ENCODE measurements at regions not wholly inside any gene's neighbourhood (a gene's known extent, or its start where the extent isn't known, plus 50 kb on each side); places are given as distances from the start of the nearest gene placed in this dataset.

- Histone ChIP-seq H3K36me3 (replicated peaks) (no peaks in the 10 kb centered on the region), H3K27ac (no peak overlapping the region), H3K27me3 (replicated peaks) (no peaks in the 10 kb centered on the region), H3K4me3 (ENCODE audit: low read depth, low read length) (no peak overlapping the region)
- in situ Hi-C loops (cut with HindIII; ENCODE audit: low pct_ligation_motif_present, low sequenced_read_pairs): no loop called here
- TF ChIP-seq CTCF (IDR thresholded peaks at IDR 0.05; ENCODE audit: low read depth, low read length, missing control alignments): no peak
- no peak for DNase-seq
These were observed 126.9 kb upstream of the DNAH14 start for GRCh38 chr1:224802617-224803016.

GRCh38 chr1:224804220-224804619 is 125.3 kb upstream of the DNAH14 start:
- no peak for TF ChIP-seq CTCF (IDR thresholded peaks at IDR 0.05; ENCODE audit: low read depth, low read length, missing control alignments)
- H3K4me3 ChIP-seq (ENCODE audit: low read depth, low read length): no peak overlapping the region
- H3K36me3 ChIP-seq (replicated peaks): no peaks in the 10 kb centered on the region
- H3K27ac ChIP-seq: no peak overlapping the region
- DNase-seq: no peak
- in situ Hi-C loops (cut with HindIII; ENCODE audit: low pct_ligation_motif_present, low sequenced_read_pairs): no loop called here
- no peaks in the 10 kb centered on the region for H3K27me3 ChIP-seq (replicated peaks)

- Histone ChIP-seq H3K4me3 (ENCODE audit: low read depth, low read length) (no peak overlapping the region), H3K27ac (no peak overlapping the region), H3K27me3 (replicated peaks) (no peaks in the 10 kb centered on the region), H3K36me3 (replicated peaks) (no peaks in the 10 kb centered on the region)
- in situ Hi-C loops (cut with HindIII; ENCODE audit: low pct_ligation_motif_present, low sequenced_read_pairs): no loop called here
- no peak for DNase-seq
- no peak for TF ChIP-seq CTCF (IDR thresholded peaks at IDR 0.05; ENCODE audit: low read depth, low read length, missing control alignments)
These were observed 123.6 kb upstream of the DNAH14 start for GRCh38 chr1:224805889-224806288.

GRCh38 chr1:224809137-224809536 is 120.3 kb upstream of the DNAH14 start:
- Histone ChIP-seq H3K27ac (no peak overlapping the region), H3K27me3 (replicated peaks) (no peaks in the 10 kb centered on the region), H3K36me3 (replicated peaks) (no peaks in the 10 kb centered on the region), H3K4me3 (ENCODE audit: low read depth, low read length) (no peak overlapping the region)
- DNase-seq: no peak
- in situ Hi-C loops (cut with HindIII; ENCODE audit: low pct_ligation_motif_present, low sequenced_read_pairs): no loop called here
- TF ChIP-seq CTCF (IDR thresholded peaks at IDR 0.05; ENCODE audit: low read depth, low read length, missing control alignments): no peak

- no peaks in the 10 kb centered on the region for H3K27me3 ChIP-seq (replicated peaks)
- H3K36me3 ChIP-seq (replicated peaks): no peaks in the 10 kb centered on the region
- H3K27ac ChIP-seq: no peak overlapping the region
- H3K4me3 ChIP-seq (ENCODE audit: low read depth, low read length): no peak overlapping the region
- no peak for DNase-seq
- no peak for TF ChIP-seq CTCF (IDR thresholded peaks at IDR 0.05; ENCODE audit: low read depth, low read length, missing control alignments)
- in situ Hi-C loops (cut with HindIII; ENCODE audit: low pct_ligation_motif_present, low sequenced_read_pairs): no loop called here
These were observed 119.9 kb upstream of the DNAH14 start for GRCh38 chr1:224809613-224810012.

GRCh38 chr1:224811564-224811963 is 117.9 kb upstream of the DNAH14 start:
- Histone ChIP-seq H3K36me3 (replicated peaks) (no peaks in the 10 kb centered on the region), H3K4me3 (ENCODE audit: low read depth, low read length) (no peak overlapping the region), H3K27ac (no peak overlapping the region), H3K27me3 (replicated peaks) (no peaks in the 10 kb centered on the region)
- in situ Hi-C loops (cut with HindIII; ENCODE audit: low pct_ligation_motif_present, low sequenced_read_pairs): no loop called here
- TF ChIP-seq CTCF (IDR thresholded peaks at IDR 0.05; ENCODE audit: low read depth, low read length, missing control alignments): no peak
- no peak for DNase-seq

All from brain microvascular endothelial cell (primary cell).